Fibroblast of lung (primary cell): ENCODE measurements at regions not wholly inside any gene's neighbourhood (a gene's known extent, or its start where the extent isn't known, plus 50 kb on each side); places are given as distances from the start of the nearest gene placed in this dataset.

Source experiments
- EZH2 ChIP-seq: IDR thresholded peaks from 2 replicates; pipeline ENCODE4 v1.5.1; 2012; ENCODE audit warnings: low read length, control low read depth, mild to moderate bottlenecking; ENCODE audit errors: missing control alignments
- TF ChIP-seq, protein P1 (sequence below), 2 donors: IDR thresholded peaks in 1 of 2; conservative IDR thresholded peaks in 1 of 2; 1 replicate in 1 of 2; 2 replicates in 1 of 2; pipeline ENCODE4 v1.5.1; 2011 to 2012; ENCODE audit warnings: low read length in 2 of 2, control low read depth in 1 of 2, inconsistent platforms in 1 of 2, low read depth in 1 of 2, mild to moderate bottlenecking in 1 of 2

- TF ChIP-seq EZH2, result no peak
- TF ChIP-seq, protein P1, sequence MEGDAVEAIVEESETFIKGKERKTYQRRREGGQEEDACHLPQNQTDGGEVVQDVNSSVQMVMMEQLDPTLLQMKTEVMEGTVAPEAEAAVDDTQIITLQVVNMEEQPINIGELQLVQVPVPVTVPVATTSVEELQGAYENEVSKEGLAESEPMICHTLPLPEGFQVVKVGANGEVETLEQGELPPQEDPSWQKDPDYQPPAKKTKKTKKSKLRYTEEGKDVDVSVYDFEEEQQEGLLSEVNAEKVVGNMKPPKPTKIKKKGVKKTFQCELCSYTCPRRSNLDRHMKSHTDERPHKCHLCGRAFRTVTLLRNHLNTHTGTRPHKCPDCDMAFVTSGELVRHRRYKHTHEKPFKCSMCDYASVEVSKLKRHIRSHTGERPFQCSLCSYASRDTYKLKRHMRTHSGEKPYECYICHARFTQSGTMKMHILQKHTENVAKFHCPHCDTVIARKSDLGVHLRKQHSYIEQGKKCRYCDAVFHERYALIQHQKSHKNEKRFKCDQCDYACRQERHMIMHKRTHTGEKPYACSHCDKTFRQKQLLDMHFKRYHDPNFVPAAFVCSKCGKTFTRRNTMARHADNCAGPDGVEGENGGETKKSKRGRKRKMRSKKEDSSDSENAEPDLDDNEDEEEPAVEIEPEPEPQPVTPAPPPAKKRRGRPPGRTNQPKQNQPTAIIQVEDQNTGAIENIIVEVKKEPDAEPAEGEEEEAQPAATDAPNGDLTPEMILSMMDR (conservative IDR thresholded peaks at IDR 0.05 in 1 of 2, IDR thresholded peaks at IDR 0.05 in 1 of 2; ENCODE audit: low read depth in 1 of 2, low read length in 2 of 2), result no peak
Observed at GRCh38 chr3:148330542-148330941, 367.2 kb upstream of the AGTR1 start.
